Immature natural killer cell (primary cell): ENCODE measurements at regions not wholly inside any gene's neighbourhood (a gene's known extent, or its start where the extent isn't known, plus 50 kb on each side); places are given as distances from the start of the nearest gene placed in this dataset.
"Not testable (repeated sequence)": the region's sequence is repeated elsewhere in the genome, so short reads cannot be mapped to it uniquely, and the experiment has no call there.

Experiments used
- DNase-seq, 3 donors: peaks; one replicate each; pipeline ENCODE4 v3.0.0; 2022; ENCODE audit warnings: mixed read lengths in 1 of 3
- H3K27ac Mint-ChIP-seq, 6 donors: one replicate each; pipeline ENCODE4 v1.8.0; 2020; ENCODE audit warnings: mixed read lengths in 6 of 6, mild to moderate bottlenecking in 5 of 6, inconsistent platforms in 4 of 6, moderate library complexity in 3 of 6
- H3K27me3 Mint-ChIP-seq, 3 donors: one replicate each; pipeline ENCODE4 v1.8.0; 2020 to 2021; ENCODE audit warnings: low read depth in 3 of 3, mild to moderate bottlenecking in 3 of 3, mixed read lengths in 3 of 3, moderate library complexity in 3 of 3, inconsistent platforms in 1 of 3
- H3K36me3 Mint-ChIP-seq, 3 donors: one replicate each; pipeline ENCODE4 v1.8.0; 2020; ENCODE audit warnings: mixed read lengths in 3 of 3, inconsistent platforms in 2 of 3, mild to moderate bottlenecking in 2 of 3
- H3K4me1 Mint-ChIP-seq, 2 donors: one replicate each; pipeline ENCODE4 v1.8.0; 2020; ENCODE audit warnings: inconsistent platforms in 2 of 2, mild to moderate bottlenecking in 2 of 2, mixed read lengths in 2 of 2, moderate library complexity in 1 of 2
- H3K4me3 Mint-ChIP-seq, 5 donors: one replicate each; pipeline ENCODE4 v1.8.0; 2020; ENCODE audit warnings: mild to moderate bottlenecking in 5 of 5, mixed read lengths in 5 of 5, inconsistent platforms in 3 of 5, moderate library complexity in 3 of 5
- H3K9me3 Mint-ChIP-seq, 6 donors: one replicate each; pipeline ENCODE4 v1.8.0; 2020; ENCODE audit warnings: mild to moderate bottlenecking in 6 of 6, mixed read lengths in 6 of 6, inconsistent platforms in 4 of 6, moderate library complexity in 3 of 6

- DNase-seq: no peak
- H3K36me3 Mint-ChIP-seq: no peaks in the 10 kb centered on the region
- H3K27ac Mint-ChIP-seq: no peak overlapping the region
- H3K4me3 Mint-ChIP-seq: no peak overlapping the region
- H3K9me3 Mint-ChIP-seq: peaks cover 0 to 2% (median 0%) of the 10 kb centered on the region in 6 donors
- no peaks in the 10 kb centered on the region for H3K4me1 Mint-ChIP-seq
- peaks cover 0 to 3% (median 2%) of the 10 kb centered on the region in 3 donors for H3K27me3 Mint-ChIP-seq
Observed at GRCh38 chr1:4129693-4130092, 229.6 kb upstream of the C1orf174 start.

DNA sequence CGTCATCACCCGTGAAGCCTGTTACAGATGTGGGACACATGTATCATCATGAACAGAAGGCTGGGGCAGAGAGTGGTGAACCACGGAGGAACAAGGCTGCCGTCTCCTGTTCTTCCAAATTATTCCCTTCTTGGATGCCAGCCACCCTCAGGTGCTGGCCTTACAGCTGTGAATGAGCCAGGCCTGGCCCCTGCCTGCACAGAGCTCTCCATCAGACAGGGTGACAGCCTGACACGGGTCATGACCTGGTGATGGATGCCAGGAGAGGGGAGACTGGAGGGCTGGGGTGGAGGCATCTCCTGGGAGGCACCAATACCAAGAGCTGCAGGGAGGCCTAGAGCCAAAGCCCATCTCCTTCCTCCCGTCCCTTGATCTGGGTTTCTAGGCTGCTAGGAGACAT lies 230.0 kb upstream of the C1orf174 start:
- no peak for DNase-seq
- H3K27ac Mint-ChIP-seq: no peak overlapping the region
- H3K9me3 Mint-ChIP-seq: no peaks in the 10 kb centered on the region
- no peak overlapping the region for H3K4me3 Mint-ChIP-seq
- no peaks in the 10 kb centered on the region for H3K4me1 Mint-ChIP-seq
- no peaks in the 10 kb centered on the region for H3K36me3 Mint-ChIP-seq
- peaks cover 0 to 3% (median 2%) of the 10 kb centered on the region in 3 donors for H3K27me3 Mint-ChIP-seq

DNA sequence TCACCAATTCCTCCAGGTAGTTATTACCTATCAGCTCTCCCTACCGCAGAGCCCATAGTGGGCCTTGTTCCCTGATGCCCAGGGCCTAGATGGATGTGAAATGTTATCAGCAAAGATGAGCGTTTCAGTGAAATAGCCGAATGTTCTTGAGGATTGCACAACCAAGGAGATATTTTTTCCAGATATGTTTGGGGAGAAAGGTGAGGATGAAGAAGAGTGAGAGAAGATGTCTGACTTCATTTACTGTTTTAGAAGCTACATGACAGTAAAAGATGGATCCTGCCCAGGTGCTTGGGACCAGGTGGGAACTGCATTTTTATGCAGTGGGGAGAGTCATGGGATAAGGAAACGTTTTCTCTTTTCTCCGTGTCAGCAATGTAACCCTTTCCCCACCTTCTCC lies 231.7 kb upstream of the C1orf174 start:
- Mint-ChIP-seq H3K4me3 (no peak overlapping the region), H3K36me3 (no peaks in the 10 kb centered on the region), H3K4me1 (no peaks in the 10 kb centered on the region), H3K27me3 (peaks cover 0 to 5% (median 2%) of the 10 kb centered on the region in 3 donors), H3K9me3 (no peaks in the 10 kb centered on the region), H3K27ac (no peak overlapping the region)
- no peak for DNase-seq

- Mint-ChIP-seq H3K9me3 (no peaks in the 10 kb centered on the region), H3K36me3 (no peaks in the 10 kb centered on the region), H3K4me1 (no peaks in the 10 kb centered on the region), H3K27ac (no peak overlapping the region), H3K4me3 (no peak overlapping the region), H3K27me3 (peaks cover 0 to 5% (median 2%) of the 10 kb centered on the region in 3 donors)
- DNase-seq: no peak
Observed at GRCh38 chr1:4132352-4133296, 232.6 kb upstream of the C1orf174 start.

DNA sequence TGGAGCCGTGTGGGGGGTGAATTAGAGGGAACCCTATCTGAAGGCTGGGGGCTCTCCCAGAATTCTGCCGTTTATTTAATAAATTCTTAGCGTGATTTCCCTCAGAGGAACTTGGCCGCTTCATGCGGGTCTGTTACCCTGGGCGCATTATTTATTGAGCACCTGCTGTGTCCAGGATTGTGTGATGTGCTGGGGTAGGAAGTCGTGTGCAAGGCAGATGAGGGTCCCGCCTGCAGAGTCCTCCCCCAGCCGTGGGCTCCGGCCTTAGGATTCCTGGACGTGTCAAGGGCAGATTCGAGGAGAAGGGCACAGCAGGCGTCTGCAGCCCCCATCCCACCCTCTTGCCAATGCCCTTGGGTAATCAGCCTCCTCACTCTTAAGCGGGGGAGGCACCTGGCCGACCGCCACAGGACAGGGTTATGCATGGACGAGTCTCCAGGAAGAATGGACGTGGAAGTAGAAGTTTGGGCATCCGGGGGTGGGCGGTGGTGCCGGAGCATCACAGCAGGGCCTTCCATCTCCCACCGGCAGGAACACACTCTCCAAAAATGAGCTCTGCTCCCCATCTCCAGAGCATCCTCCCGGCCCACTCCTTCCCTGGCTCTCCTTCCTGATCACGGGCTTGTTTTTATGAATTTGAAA lies 233.3 kb upstream of the C1orf174 start:
- H3K27ac Mint-ChIP-seq: no peak overlapping the region
- no peaks in the 10 kb centered on the region for H3K4me1 Mint-ChIP-seq
- no peaks in the 10 kb centered on the region for H3K36me3 Mint-ChIP-seq
- no peaks in the 10 kb centered on the region for H3K9me3 Mint-ChIP-seq
- no peak for DNase-seq
- no peak overlapping the region for H3K4me3 Mint-ChIP-seq
- peaks cover 3 to 5% (median 3%) of the 10 kb centered on the region in 3 donors for H3K27me3 Mint-ChIP-seq

DNA sequence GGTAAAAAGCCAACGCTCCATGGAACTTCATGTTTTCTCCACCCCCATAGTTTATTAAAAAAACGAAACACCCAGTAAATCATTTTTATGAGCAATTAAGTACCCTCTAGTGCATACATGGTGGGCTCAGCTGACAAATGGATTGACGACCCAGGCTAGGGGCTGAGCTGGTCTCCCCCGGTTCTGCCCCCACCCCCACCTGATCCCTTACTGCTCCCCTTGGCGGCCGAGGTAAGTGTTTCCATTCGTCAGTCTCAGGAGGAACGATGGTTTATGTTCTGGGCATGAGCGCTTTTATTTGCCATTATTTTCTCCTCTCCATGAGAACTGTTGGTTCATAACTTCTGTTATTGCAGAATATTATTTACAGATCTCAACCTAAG lies 233.9 kb upstream of the C1orf174 start:
- DNase-seq: no peak
- Mint-ChIP-seq H3K27me3 (peaks cover 3 to 5% (median 3%) of the 10 kb centered on the region in 3 donors), H3K27ac (no peak overlapping the region), H3K4me1 (no peaks in the 10 kb centered on the region), H3K36me3 (no peaks in the 10 kb centered on the region), H3K9me3 (no peaks in the 10 kb centered on the region), H3K4me3 (no peak overlapping the region)

GRCh38 chr1:4135853-4136252 lies 235.8 kb upstream of the C1orf174 start:
- H3K36me3 Mint-ChIP-seq, H3K4me3 Mint-ChIP-seq, H3K27ac Mint-ChIP-seq, H3K9me3 Mint-ChIP-seq, DNase-seq, H3K4me1 Mint-ChIP-seq, H3K27me3 Mint-ChIP-seq: not testable (repeated sequence)

DNA sequence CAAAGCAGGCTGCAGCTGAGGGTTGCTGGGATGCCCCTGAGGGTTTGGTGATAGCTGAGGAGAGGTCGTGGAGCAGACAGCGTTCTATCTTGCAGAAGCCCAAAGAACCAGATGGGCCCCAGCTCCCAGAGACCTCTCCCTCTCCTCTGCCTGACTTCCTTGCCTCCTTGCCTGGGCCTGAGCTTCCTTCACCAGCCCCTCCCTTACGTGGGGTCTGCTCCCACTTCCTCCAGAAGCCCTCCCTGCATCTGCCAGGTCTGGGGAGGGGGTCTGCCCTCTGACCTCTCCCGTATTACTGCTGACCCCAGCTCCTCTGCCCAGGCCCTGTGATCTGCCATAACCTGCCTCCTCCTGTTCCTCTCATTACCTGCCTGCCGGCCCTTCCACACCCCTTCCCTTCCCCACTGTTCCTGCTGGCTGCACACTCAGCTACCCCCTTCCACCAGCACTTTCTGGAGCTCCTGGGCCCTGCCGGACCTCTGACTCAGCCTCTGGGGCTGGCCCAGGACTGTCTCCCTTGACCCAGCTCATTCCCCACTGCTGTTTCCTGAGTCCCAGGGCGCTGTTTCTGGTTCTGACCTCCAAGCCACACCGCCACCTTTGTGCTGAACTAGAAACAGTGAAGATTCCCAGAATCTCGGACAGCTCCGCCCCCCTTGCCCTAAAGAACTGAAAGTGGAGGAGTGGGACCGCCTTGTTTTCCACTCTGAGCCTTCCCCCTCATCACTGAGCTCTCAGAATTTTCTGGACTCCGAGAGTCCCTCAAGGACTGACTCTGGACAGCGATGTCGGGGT lies 237.7 kb upstream of the C1orf174 start:
- DNase-seq: no peak
- Mint-ChIP-seq H3K36me3 (no peaks in the 10 kb centered on the region), H3K9me3 (peaks cover 0 to 3% (median 0%) of the 10 kb centered on the region in 6 donors), H3K4me1 (no peaks in the 10 kb centered on the region), H3K27ac (no peak overlapping the region), H3K27me3 (peaks cover 3 to 5% (median 3%) of the 10 kb centered on the region in 3 donors), H3K4me3 (no peak overlapping the region)

GRCh38 chr1:4139646-4140045 lies 239.6 kb upstream of the C1orf174 start:
- Mint-ChIP-seq H3K4me3 (no peak overlapping the region), H3K4me1 (no peaks in the 10 kb centered on the region), H3K27ac (no peak overlapping the region), H3K9me3 (peaks cover 0 to 3% (median 0%) of the 10 kb centered on the region in 6 donors), H3K27me3 (peaks cover 2 to 3% (median 3%) of the 10 kb centered on the region in 3 donors), H3K36me3 (no peaks in the 10 kb centered on the region)
- no peak for DNase-seq

DNA sequence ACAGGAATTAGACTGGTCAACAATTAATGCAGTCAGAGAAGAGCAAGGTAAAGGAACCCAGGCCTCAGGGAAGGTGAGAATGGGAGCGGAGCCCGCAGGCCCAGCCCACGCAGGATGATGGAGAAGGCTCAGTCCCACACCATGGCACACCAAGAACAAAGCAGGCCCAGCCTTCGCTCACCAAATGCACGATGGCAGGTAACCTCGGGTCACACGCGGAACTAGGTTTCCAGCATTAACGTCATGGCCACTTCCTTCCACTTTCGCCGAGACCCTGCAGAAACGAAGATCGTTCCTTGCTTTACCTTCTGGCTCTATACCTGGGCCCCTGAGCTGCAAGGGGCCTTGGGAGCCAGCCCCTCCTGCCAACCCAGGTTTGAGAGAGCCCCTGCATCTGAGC lies 240.2 kb upstream of the C1orf174 start:
- no peak overlapping the region for H3K4me3 Mint-ChIP-seq
- H3K9me3 Mint-ChIP-seq: peaks cover 0 to 3% (median 0%) of the 10 kb centered on the region in 6 donors
- no peak overlapping the region for H3K27ac Mint-ChIP-seq
- H3K36me3 Mint-ChIP-seq: no peaks in the 10 kb centered on the region
- no peaks in the 10 kb centered on the region for H3K4me1 Mint-ChIP-seq
- peaks cover 2 to 3% (median 3%) of the 10 kb centered on the region in 3 donors for H3K27me3 Mint-ChIP-seq
- no peak for DNase-seq

GRCh38 chr1:4140821-4141220 lies 240.7 kb upstream of the C1orf174 start:
- peaks cover 2 to 3% (median 3%) of the 10 kb centered on the region in 3 donors for H3K27me3 Mint-ChIP-seq
- no peak for DNase-seq
- no peak overlapping the region for H3K4me3 Mint-ChIP-seq
- H3K36me3 Mint-ChIP-seq: no peaks in the 10 kb centered on the region
- no peaks in the 10 kb centered on the region for H3K4me1 Mint-ChIP-seq
- H3K9me3 Mint-ChIP-seq: peaks cover 0 to 3% (median 0%) of the 10 kb centered on the region in 6 donors
- H3K27ac Mint-ChIP-seq: no peak overlapping the region

DNA sequence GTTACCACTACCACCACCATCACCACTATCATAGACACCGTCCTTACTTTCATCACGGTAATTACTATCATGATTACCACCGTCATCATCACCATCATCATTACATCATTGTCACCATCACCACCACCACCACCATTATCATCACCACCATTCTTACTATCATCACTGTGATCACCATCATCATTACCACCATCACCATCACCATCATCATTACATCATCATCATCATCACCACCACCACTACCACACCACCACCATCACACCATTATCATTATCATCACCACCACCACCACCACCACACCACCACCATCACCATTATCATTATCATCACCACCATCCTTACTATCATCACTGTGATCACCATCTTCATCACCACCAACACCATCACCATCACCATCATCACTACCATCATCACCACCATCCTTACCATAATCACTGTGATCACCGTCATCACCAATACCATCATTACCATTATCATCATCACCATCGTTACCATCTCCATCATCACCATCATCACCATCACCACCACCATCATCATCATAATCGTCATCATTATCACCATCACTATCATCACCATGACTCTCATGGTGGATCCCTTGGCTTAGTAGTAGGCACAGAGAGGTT lies 244.4 kb upstream of the C1orf174 start:
- no peak for DNase-seq
- Mint-ChIP-seq H3K36me3 (no peaks in the 10 kb centered on the region), H3K9me3 (peaks cover 0 to under 1% (median 0%) of the 10 kb centered on the region in 6 donors), H3K4me1 (no peaks in the 10 kb centered on the region), H3K27ac (no peak overlapping the region), H3K27me3 (peaks cover 0 to 5% (median 0%) of the 10 kb centered on the region in 3 donors), H3K4me3 (no peak overlapping the region)

DNA sequence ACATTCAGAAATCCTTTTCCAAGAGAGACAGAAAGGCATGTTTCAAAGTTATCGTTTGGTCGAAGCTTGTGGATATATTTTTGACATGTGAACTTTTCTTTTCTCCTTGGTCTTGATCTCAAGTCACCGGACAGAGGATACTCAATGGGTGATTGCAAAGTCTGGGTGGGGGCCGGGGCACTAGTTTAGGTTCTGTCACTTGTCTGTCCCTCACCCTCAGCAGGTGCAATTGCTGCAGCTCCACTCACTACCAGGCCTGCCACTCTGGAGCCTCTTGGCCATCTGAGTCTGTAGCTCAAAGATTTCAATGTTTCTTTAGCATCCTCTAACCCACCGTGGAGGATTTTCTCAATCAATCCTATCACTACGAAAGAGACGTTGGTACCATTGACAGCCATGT lies 246.0 kb upstream of the C1orf174 start:
- no peak for DNase-seq
- peaks cover 1 to 5% (median 2%) of the 10 kb centered on the region in 3 donors for H3K27me3 Mint-ChIP-seq
- no peaks in the 10 kb centered on the region for H3K9me3 Mint-ChIP-seq
- no peak overlapping the region for H3K4me3 Mint-ChIP-seq
- no peak overlapping the region for H3K27ac Mint-ChIP-seq
- H3K36me3 Mint-ChIP-seq: no peaks in the 10 kb centered on the region
- H3K4me1 Mint-ChIP-seq: no peaks in the 10 kb centered on the region
